IMR-90 (cell line): ENCODE measurements at regions not wholly inside any gene's neighbourhood (a gene's known extent, or its start where the extent isn't known, plus 50 kb on each side); places are given as distances from the start of the nearest gene placed in this dataset.

Source experiments
- CEBPB ChIP-seq: IDR thresholded peaks from 2 replicates; pipeline ENCODE4 v1.6.1; 2012; ENCODE audit warnings: low read depth, low read length, improper control_type of control experiment
- CHD1 ChIP-seq: IDR thresholded peaks from 2 replicates; pipeline ENCODE4 v1.6.1; 2012; ENCODE audit warnings: low read depth, low read length, improper control_type of control experiment
- ELK1 ChIP-seq: fragments of 150-350 bp; IDR thresholded peaks from 2 replicates; pipeline ENCODE4 v1.6.1; 2016; ENCODE audit warnings: low read depth, mild to moderate bottlenecking, low read length, moderate library complexity, borderline replicate concordance
- MAFK ChIP-seq: IDR thresholded peaks from 2 replicates; pipeline ENCODE4 v1.6.1; 2012; ENCODE audit warnings: low read depth, low read length, improper control_type of control experiment
- MAZ ChIP-seq: IDR thresholded peaks from 2 replicates; pipeline ENCODE4 v1.6.1; 2012; ENCODE audit warnings: low read depth, mild to moderate bottlenecking, low read length, improper control_type of control experiment, moderate library complexity, borderline replicate concordance
- MXI1 ChIP-seq: IDR thresholded peaks from 2 replicates; pipeline ENCODE4 v1.6.1; 2012; ENCODE audit warnings: low read depth, mild to moderate bottlenecking, low read length, moderate library complexity, borderline replicate concordance
- NFE2L2 ChIP-seq: fragments of 150-350 bp; IDR thresholded peaks from 2 replicates; pipeline ENCODE4 v1.6.1; 2016; ENCODE audit warnings: low read depth, mild to moderate bottlenecking, low read length
- POLR2A ChIP-seq: IDR thresholded peaks from 2 replicates; pipeline ENCODE4 v1.6.1; 2012; ENCODE audit warnings: mild to moderate bottlenecking, low read depth, low read length
- RAD21 ChIP-seq: IDR thresholded peaks from 2 replicates; pipeline ENCODE4 v1.6.1; 2012; ENCODE audit warnings: low read length, improper control_type of control experiment
- RCOR1 ChIP-seq: IDR thresholded peaks from 2 replicates; pipeline ENCODE4 v1.6.1; 2012; ENCODE audit warnings: mild to moderate bottlenecking, low read length, improper control_type of control experiment; ENCODE audit not compliant: insufficient replicate concordance
- RFX5 ChIP-seq: IDR thresholded peaks from 2 replicates; pipeline ENCODE4 v1.8.0; 2012; ENCODE audit warnings: low read depth, mild to moderate bottlenecking, low read length, moderate library complexity
- SMC3 ChIP-seq: fragments of 150-350 bp; IDR thresholded peaks from 2 replicates; pipeline ENCODE4 v1.6.1; 2016; ENCODE audit warnings: low read depth, mild to moderate bottlenecking, antibody characterized with exemption, low read length, moderate library complexity
- TF ChIP-seq, protein P1 (sequence below): conservative IDR thresholded peaks from 2 replicates; pipeline ENCODE4 v1.5.1; 2012; ENCODE audit warnings: mild to moderate bottlenecking, low read depth, low read length, improper control_type of control experiment
- TF ChIP-seq, protein P2 (sequence below): fragments of 150-350 bp; IDR thresholded peaks from 2 replicates; pipeline ENCODE4 v1.6.1; 2017; ENCODE audit warnings: mild to moderate bottlenecking, antibody characterized with exemption, low read length, low read depth

- TF ChIP-seq RCOR1 (no peak), NFE2L2 (no peak), POLR2A (no peak), CEBPB (no peak), RFX5 (no peak), SMC3 (no peak), RAD21 (no peak), MAZ (no peak), MAFK (no peak), CHD1 (no peak), ELK1 (no peak), MXI1 (no peak)
- TF ChIP-seq, protein P1, sequence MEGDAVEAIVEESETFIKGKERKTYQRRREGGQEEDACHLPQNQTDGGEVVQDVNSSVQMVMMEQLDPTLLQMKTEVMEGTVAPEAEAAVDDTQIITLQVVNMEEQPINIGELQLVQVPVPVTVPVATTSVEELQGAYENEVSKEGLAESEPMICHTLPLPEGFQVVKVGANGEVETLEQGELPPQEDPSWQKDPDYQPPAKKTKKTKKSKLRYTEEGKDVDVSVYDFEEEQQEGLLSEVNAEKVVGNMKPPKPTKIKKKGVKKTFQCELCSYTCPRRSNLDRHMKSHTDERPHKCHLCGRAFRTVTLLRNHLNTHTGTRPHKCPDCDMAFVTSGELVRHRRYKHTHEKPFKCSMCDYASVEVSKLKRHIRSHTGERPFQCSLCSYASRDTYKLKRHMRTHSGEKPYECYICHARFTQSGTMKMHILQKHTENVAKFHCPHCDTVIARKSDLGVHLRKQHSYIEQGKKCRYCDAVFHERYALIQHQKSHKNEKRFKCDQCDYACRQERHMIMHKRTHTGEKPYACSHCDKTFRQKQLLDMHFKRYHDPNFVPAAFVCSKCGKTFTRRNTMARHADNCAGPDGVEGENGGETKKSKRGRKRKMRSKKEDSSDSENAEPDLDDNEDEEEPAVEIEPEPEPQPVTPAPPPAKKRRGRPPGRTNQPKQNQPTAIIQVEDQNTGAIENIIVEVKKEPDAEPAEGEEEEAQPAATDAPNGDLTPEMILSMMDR = no peak
- TF ChIP-seq, protein P2, sequence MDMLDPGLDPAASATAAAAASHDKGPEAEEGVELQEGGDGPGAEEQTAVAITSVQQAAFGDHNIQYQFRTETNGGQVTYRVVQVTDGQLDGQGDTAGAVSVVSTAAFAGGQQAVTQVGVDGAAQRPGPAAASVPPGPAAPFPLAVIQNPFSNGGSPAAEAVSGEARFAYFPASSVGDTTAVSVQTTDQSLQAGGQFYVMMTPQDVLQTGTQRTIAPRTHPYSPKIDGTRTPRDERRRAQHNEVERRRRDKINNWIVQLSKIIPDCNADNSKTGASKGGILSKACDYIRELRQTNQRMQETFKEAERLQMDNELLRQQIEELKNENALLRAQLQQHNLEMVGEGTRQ = no peak
These were observed 313.6 kb upstream of the MYOCD start for GRCh38 chr17:12352127-12352526.
